Astrocyte of the cerebellum (primary cell): ENCODE measurements at regions not wholly inside any gene's neighbourhood (a gene's known extent, or its start where the extent isn't known, plus 50 kb on each side); places are given as distances from the start of the nearest gene placed in this dataset.

Experiments used
- DNase-seq: peaks from one replicate; pipeline ENCODE4 v3.0.0-alpha.2; 2011; ENCODE audit warnings: low read depth
- H3K4me3 ChIP-seq: 2 replicates; pipeline ENCODE4 v1.5.1; 2011; ENCODE audit warnings: mild to moderate bottlenecking, low read depth, low read length, moderate library complexity
- CTCF ChIP-seq: IDR thresholded peaks from 2 replicates; pipeline ENCODE4 v1.5.1; 2012; ENCODE audit warnings: low read length, low read depth, moderate library complexity, mild to moderate bottlenecking; ENCODE audit errors: missing control alignments
- in situ Hi-C: cut with HindIII; loops from 2 replicates; pipeline ENCODE4 v1.10.0; 2017; ENCODE audit warnings: low sequenced_read_pairs

GRCh38 chr2:199136681-199137080 lies 321.1 kb downstream of the SATB2 start:
- no peak for TF ChIP-seq CTCF
- in situ Hi-C loops = no loop called here
- peak; percentile 29 for DNase-seq
- no peak overlapping the region for H3K4me3 ChIP-seq

GRCh38 chr2:199136242-199136641 lies 321.5 kb downstream of the SATB2 start:
- in situ Hi-C loops = no loop called here
- no peak for TF ChIP-seq CTCF
- no peak for DNase-seq
- H3K4me3 ChIP-seq = no peak overlapping the region

- DNase-seq = no peak
- in situ Hi-C loops = no loop called here
- H3K4me3 ChIP-seq = no peak overlapping the region
- no peak for TF ChIP-seq CTCF
Observed at GRCh38 chr2:199131876-199132275, 325.9 kb downstream of the SATB2 start.

GRCh38 chr2:199131136-199131655 lies 326.5 kb downstream of the SATB2 start:
- H3K4me3 ChIP-seq = no peak overlapping the region
- TF ChIP-seq CTCF = no peak
- in situ Hi-C loops = no loop called here
- DNase-seq = no peak

GRCh38 chr2:199130501-199130900 lies 327.2 kb downstream of the SATB2 start:
- H3K4me3 ChIP-seq = no peak overlapping the region
- TF ChIP-seq CTCF = no peak
- DNase-seq = no peak
- in situ Hi-C loops = no loop called here

GRCh38 chr2:199128476-199129229 lies 329.1 kb downstream of the SATB2 start:
- no peak for TF ChIP-seq CTCF
- H3K4me3 ChIP-seq = no peak overlapping the region
- in situ Hi-C loops = no loop called here
- DNase-seq = no peak
